GM12892 (cell line): ENCODE measurements at regions not wholly inside any gene's neighbourhood (a gene's known extent, or its start where the extent isn't known, plus 50 kb on each side); places are given as distances from the start of the nearest gene placed in this dataset.

Source experiments
- POLR2A ChIP-seq: IDR thresholded peaks from 2 replicates; pipeline ENCODE4 v1.6.1; 2011; ENCODE audit warnings: low read depth, low read length, control low read depth
- POLR2AphosphoS5 ChIP-seq: IDR thresholded peaks from 2 replicates; pipeline ENCODE4 v1.6.1; 2011; ENCODE audit warnings: low read depth, low read length, control low read depth
- TAF1 ChIP-seq: IDR thresholded peaks from 2 replicates; pipeline ENCODE4 v1.6.1; 2011; ENCODE audit warnings: low read depth, mild to moderate bottlenecking, control low read depth, low read length, borderline replicate concordance

DNA sequence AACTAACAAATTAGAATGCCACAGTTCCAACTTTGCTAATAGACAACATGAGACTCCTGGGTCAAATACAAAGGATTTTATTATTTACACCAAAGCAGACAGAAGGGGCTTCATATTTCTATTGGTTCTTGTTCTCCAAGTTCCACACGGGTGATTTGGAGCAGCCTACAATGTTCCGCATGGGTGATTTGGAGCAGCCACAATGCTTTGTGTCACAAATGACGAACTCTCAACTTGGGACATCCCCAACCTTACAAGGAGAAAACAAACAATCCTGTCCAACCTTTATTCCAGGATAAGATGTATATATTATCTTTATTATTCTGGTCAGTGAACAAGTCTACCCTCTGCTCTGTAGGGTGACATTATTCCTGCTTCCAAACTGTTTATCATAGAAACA lies 694.3 kb upstream of the MGAT4C start:
- TF ChIP-seq TAF1, result no peak
- no peak for TF ChIP-seq POLR2A
- no peak for TF ChIP-seq POLR2AphosphoS5
